ENCODE measurements at regions not wholly inside any gene's neighbourhood (a gene's known extent, or its start where the extent isn't known, plus 50 kb on each side); places are given as distances from the start of the nearest gene placed in this dataset.
"Not testable (repeated sequence)": the region's sequence is repeated elsewhere in the genome, so short reads cannot be mapped to it uniquely, and the experiment has no call there.

GRCh38 chr10:55892276-55892675 lies 468.8 kb downstream of the ZWINT start:
- DNase-seq, result no peak

- DNase-seq, result no peak
Measured at GRCh38 chr10:55881588-55881987, 479.5 kb downstream of the ZWINT start.

GRCh38 chr10:55873485-55873884 lies 487.6 kb downstream of the ZWINT start:
- no peak for DNase-seq

GRCh38 chr10:55870186-55870585 lies 490.9 kb downstream of the ZWINT start:
- no peak for DNase-seq

- no peak for DNase-seq
Measured at GRCh38 chr10:55867848-55868247, 493.2 kb downstream of the ZWINT start.

- DNase-seq, result no peak
Measured at GRCh38 chr10:55858730-55859129, 502.3 kb downstream of the ZWINT start.

GRCh38 chr10:55852900-55853299 lies 508.2 kb downstream of the ZWINT start:
- peak; percentile 1 for DNase-seq

- no peak for DNase-seq
Measured at GRCh38 chr10:55837273-55837672, 523.8 kb downstream of the ZWINT start.

GRCh38 chr10:55822096-55822495 lies 539.0 kb downstream of the ZWINT start:
- no peak for DNase-seq

GRCh38 chr10:55820478-55820877 lies 540.6 kb downstream of the ZWINT start:
- no peak for DNase-seq

GRCh38 chr10:55820071-55820470 lies 541.0 kb downstream of the ZWINT start:
- DNase-seq, result no peak

- no peak for DNase-seq
Measured at GRCh38 chr10:55813451-55814170, 547.4 kb downstream of the ZWINT start.

- no peak for DNase-seq
Measured at GRCh38 chr10:55803055-55803454, 558.0 kb downstream of the ZWINT start.

GRCh38 chr10:55801353-55801661 lies 559.8 kb downstream of the ZWINT start:
- DNase-seq, result no peak

GRCh38 chr10:55800602-55801352 lies 560.3 kb downstream of the ZWINT start:
- DNase-seq, result no peak

- DNase-seq, result no peak
Measured at GRCh38 chr10:55793024-55793423, 568.0 kb downstream of the ZWINT start.

- DNase-seq, result not testable (repeated sequence)
Measured at GRCh38 chr10:55790276-55790675, 570.8 kb downstream of the ZWINT start.

- DNase-seq, result no peak
Measured at GRCh38 chr10:55786461-55787050, 574.5 kb downstream of the ZWINT start.

- no peak for DNase-seq
Measured at GRCh38 chr10:55782181-55782580, 578.9 kb downstream of the ZWINT start.

- no peak for DNase-seq
Measured at GRCh38 chr10:55766212-55766611, 594.8 kb downstream of the ZWINT start.

GRCh38 chr10:55750458-55750857 lies 610.6 kb downstream of the ZWINT start:
- no peak for DNase-seq

GRCh38 chr10:55747244-55747643 lies 613.8 kb downstream of the ZWINT start:
- DNase-seq, result no peak

- peak; percentile 3 for DNase-seq
Measured at GRCh38 chr10:55746002-55746401, 615.1 kb downstream of the ZWINT start.

GRCh38 chr10:55742487-55742886 lies 618.6 kb downstream of the ZWINT start:
- no peak for DNase-seq

All from NCI-H774 (cell line).